ENCODE measurements at regions not wholly inside any gene's neighbourhood (a gene's known extent, or its start where the extent isn't known, plus 50 kb on each side); places are given as distances from the start of the nearest gene placed in this dataset.
A peak's percentile ranks its signal among the peaks of the same experiment; 100 is the strongest.

GRCh38 chr11:131195661-131196517 lies 174.5 kb upstream of the NTM start:
- no peak for TF ChIP-seq CTCF (IDR thresholded peaks at IDR 0.05; ENCODE audit: low read depth, low read length)
- peak; percentile 3 for DNase-seq (ENCODE audit: extremely low read depth, low read depth)

GRCh38 chr11:131198161-131199014 lies 172.0 kb upstream of the NTM start:
- DNase-seq (ENCODE audit: extremely low read depth, low read depth): no peak
- no peak for TF ChIP-seq CTCF (IDR thresholded peaks at IDR 0.05; ENCODE audit: low read depth, low read length)

- no peak for DNase-seq (ENCODE audit: extremely low read depth, low read depth)
- TF ChIP-seq CTCF (IDR thresholded peaks at IDR 0.05; ENCODE audit: low read depth, low read length): no peak
Measured at GRCh38 chr11:131199015-131199280, 171.5 kb upstream of the NTM start.

GRCh38 chr11:131201674-131202073 lies 168.7 kb upstream of the NTM start:
- no peak for DNase-seq (ENCODE audit: extremely low read depth, low read depth)
- TF ChIP-seq CTCF (IDR thresholded peaks at IDR 0.05; ENCODE audit: low read depth, low read length): no peak

GRCh38 chr11:131203040-131203439 lies 167.4 kb upstream of the NTM start:
- no peak for TF ChIP-seq CTCF (IDR thresholded peaks at IDR 0.05; ENCODE audit: low read depth, low read length)
- DNase-seq (ENCODE audit: extremely low read depth, low read depth): no peak

- no peak for TF ChIP-seq CTCF (IDR thresholded peaks at IDR 0.05; ENCODE audit: low read depth, low read length)
- no peak for DNase-seq (ENCODE audit: extremely low read depth, low read depth)
Measured at GRCh38 chr11:131204282-131204681, 166.1 kb upstream of the NTM start.

- no peak for TF ChIP-seq CTCF (IDR thresholded peaks at IDR 0.05; ENCODE audit: low read depth, low read length)
- DNase-seq (ENCODE audit: extremely low read depth, low read depth): no peak
Measured at GRCh38 chr11:131204765-131205380, 165.5 kb upstream of the NTM start.
